ENCODE measurements at regions not wholly inside any gene's neighbourhood (a gene's known extent, or its start where the extent isn't known, plus 50 kb on each side); places are given as distances from the start of the nearest gene placed in this dataset.

DNA sequence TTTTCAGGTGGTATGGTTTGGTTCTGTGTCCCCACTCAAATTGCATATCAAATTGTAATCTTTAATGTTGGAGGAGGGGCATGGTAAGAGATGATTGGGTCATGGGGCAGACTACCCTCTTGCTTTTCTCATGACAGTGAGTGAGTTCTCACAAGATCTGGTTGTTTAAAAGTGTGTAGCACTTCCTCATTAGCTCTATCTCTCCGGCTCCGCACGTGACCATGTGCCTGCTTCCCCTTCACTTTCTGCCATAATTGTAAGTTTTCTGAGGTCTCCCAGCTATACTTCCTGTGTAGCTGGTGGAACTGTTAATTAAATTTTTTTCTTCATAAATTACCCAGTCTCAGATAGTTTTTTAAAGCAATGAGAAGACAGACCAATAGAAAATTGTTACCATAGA lies 843.2 kb downstream of the AMY1C start:
- Histone ChIP-seq H3K4me2 (ENCODE audit: insufficient read depth, insufficient read length, low read length) (no peak overlapping the region), H3K4ac (ENCODE audit: low read depth, low read length) (no peak overlapping the region), H2BK20ac (ENCODE audit: low read depth, low read length, poor library complexity, severe bottlenecking) (no peak overlapping the region), H4K20me1 (ENCODE audit: control insufficient read depth, insufficient read depth, insufficient read length) (no peaks in the 10 kb centered on the region), H3K9me3 (ENCODE audit: control insufficient read depth, low read depth, low read length) (no peaks in the 10 kb centered on the region), H3T11ph (ENCODE audit: low read length) (no peak overlapping the region), H2BK12ac (ENCODE audit: insufficient read length, low read depth, low read length) (no peak overlapping the region), H3K27me3 (ENCODE audit: insufficient read depth, low read length) (no peaks in the 10 kb centered on the region), H3K79me1 (ENCODE audit: insufficient read depth, low read depth, low read length, poor library complexity, severe bottlenecking) (no peaks in the 10 kb centered on the region), H2BK15ac (ENCODE audit: low read depth, low read length) (no peak overlapping the region), H2AFZ (ENCODE audit: low read length) (no peak overlapping the region), H3K79me2 (ENCODE audit: insufficient read depth, low read length) (no peaks in the 10 kb centered on the region), H4K91ac (ENCODE audit: insufficient read length, low read depth, low read length) (no peak overlapping the region), H2BK5ac (ENCODE audit: insufficient read length, low read length) (no peak overlapping the region), H3K27ac (ENCODE audit: insufficient read length, low read depth, low read length) (no peak overlapping the region), H2BK120ac (ENCODE audit: low read depth, low read length, poor library complexity, severe bottlenecking) (no peak overlapping the region), H3K23ac (ENCODE audit: insufficient read length, low read depth, low read length) (no peak overlapping the region), H3K23me2 (ENCODE audit: insufficient read length, low read depth, low read length, poor library complexity, severe bottlenecking) (no peaks in the 10 kb centered on the region), H3K14ac (ENCODE audit: insufficient read depth, low read length) (no peak overlapping the region), H3K4me1 (ENCODE audit: insufficient read depth, low read length) (no peaks in the 10 kb centered on the region; the same call in 1 of the 2 replicates), H2AK5ac (ENCODE audit: insufficient read length, low read length) (no peak overlapping the region), H3K56ac (ENCODE audit: insufficient read length, low read depth, low read length) (no peak overlapping the region), H3K9ac (ENCODE audit: extremely low read depth, insufficient read length, low read length) (no peak overlapping the region), H4K8ac (replicated peaks; ENCODE audit: insufficient read length, low read depth, low read length) (no peak overlapping the region), H4K5ac (ENCODE audit: insufficient read length, low read depth, low read length) (no peak overlapping the region), H3K18ac (ENCODE audit: insufficient read length, low read depth, low read length) (no peak overlapping the region)
- H3K4me3 Mint-ChIP-seq = no peak overlapping the region
- no peak for DNase-seq
- H3K4me1 Mint-ChIP-seq = peaks cover 6 to 9% of the 10 kb centered on the region in 2 experiments
- TF ChIP-seq, protein P1, sequence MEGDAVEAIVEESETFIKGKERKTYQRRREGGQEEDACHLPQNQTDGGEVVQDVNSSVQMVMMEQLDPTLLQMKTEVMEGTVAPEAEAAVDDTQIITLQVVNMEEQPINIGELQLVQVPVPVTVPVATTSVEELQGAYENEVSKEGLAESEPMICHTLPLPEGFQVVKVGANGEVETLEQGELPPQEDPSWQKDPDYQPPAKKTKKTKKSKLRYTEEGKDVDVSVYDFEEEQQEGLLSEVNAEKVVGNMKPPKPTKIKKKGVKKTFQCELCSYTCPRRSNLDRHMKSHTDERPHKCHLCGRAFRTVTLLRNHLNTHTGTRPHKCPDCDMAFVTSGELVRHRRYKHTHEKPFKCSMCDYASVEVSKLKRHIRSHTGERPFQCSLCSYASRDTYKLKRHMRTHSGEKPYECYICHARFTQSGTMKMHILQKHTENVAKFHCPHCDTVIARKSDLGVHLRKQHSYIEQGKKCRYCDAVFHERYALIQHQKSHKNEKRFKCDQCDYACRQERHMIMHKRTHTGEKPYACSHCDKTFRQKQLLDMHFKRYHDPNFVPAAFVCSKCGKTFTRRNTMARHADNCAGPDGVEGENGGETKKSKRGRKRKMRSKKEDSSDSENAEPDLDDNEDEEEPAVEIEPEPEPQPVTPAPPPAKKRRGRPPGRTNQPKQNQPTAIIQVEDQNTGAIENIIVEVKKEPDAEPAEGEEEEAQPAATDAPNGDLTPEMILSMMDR (conservative IDR thresholded peaks at IDR 0.05) = no peak
- no peaks in the 10 kb centered on the region for H3K36me3 Mint-ChIP-seq (ENCODE audit: insufficient read depth in 1 of 3, low read depth in 3 of 3)
- H3K27me3 Mint-ChIP-seq (ENCODE audit: low read depth) = no peaks in the 10 kb centered on the region; the same call in 1 of the 2 replicates
- H3K27ac Mint-ChIP-seq = no peak overlapping the region
- peaks cover 3 to 21% of the 10 kb centered on the region in 2 experiments; a peak in 4 of 5 replicates for H3K9me3 Mint-ChIP-seq
- no CpG with 5 or more reads among the region's 3 CpGs for WGBS (ENCODE audit: extremely low coverage, insufficient read length, low lambda C conversion rate)

All from H9 (cell line).